ENCODE measurements at regions not wholly inside any gene's neighbourhood (a gene's known extent, or its start where the extent isn't known, plus 50 kb on each side); places are given as distances from the start of the nearest gene placed in this dataset.

DNA sequence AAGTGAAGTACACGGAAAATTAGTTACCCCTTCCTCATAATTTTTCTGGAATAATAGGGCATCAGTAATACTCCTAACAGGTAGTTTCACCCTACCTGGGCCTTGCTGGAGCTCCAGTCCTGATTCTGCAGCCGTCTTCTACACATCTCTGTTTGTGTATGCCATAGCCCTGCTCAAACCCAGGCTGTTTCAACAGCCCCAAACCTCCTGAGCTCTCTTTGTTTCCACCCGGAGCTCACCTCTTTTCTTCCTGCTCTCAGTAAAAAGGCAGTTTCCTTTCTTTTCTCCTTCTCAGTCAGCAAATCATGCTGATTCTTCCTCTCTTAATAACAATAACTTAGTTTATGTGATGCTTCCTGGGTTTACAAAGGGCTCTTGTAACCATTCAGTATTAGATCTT is 355.1 kb upstream of the RUNX1 start:
- H3K27me3 ChIP-seq = no peaks in the 10 kb centered on the region
- in situ Hi-C loops (cut with MboI; ENCODE audit: low sequenced_read_pairs in 4 of 4) (loop anchor here (5.0 to 25.0 kb wide), 9 partner anchors 349 to 717 kb away; partner anchors contain the start of gene RUNX1 (in 2 of the 4)), intact Hi-C loops (cut with DNase I; ENCODE audit: low total_unique reads) (loop anchor here (10.0 kb wide), 1 partner anchor 609 kb away; no protein-coding TSS in a partner anchor)
- ATAC-seq (no peak), DNase-seq (no peak)
- no peak for TF ChIP-seq POLR2A (IDR thresholded peaks at IDR 0.05)
- TF ChIP-seq, protein P1, sequence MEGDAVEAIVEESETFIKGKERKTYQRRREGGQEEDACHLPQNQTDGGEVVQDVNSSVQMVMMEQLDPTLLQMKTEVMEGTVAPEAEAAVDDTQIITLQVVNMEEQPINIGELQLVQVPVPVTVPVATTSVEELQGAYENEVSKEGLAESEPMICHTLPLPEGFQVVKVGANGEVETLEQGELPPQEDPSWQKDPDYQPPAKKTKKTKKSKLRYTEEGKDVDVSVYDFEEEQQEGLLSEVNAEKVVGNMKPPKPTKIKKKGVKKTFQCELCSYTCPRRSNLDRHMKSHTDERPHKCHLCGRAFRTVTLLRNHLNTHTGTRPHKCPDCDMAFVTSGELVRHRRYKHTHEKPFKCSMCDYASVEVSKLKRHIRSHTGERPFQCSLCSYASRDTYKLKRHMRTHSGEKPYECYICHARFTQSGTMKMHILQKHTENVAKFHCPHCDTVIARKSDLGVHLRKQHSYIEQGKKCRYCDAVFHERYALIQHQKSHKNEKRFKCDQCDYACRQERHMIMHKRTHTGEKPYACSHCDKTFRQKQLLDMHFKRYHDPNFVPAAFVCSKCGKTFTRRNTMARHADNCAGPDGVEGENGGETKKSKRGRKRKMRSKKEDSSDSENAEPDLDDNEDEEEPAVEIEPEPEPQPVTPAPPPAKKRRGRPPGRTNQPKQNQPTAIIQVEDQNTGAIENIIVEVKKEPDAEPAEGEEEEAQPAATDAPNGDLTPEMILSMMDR (IDR thresholded peaks at IDR 0.05 in 4 of 5, conservative IDR thresholded peaks at IDR 0.05 in 1 of 5) = no peak
- no peaks in the 10 kb centered on the region for H3K36me3 ChIP-seq
- no peak overlapping the region for H3K27ac ChIP-seq
- H3K4me3 ChIP-seq = no peak overlapping the region
- no peaks in the 10 kb centered on the region for H3K9me3 ChIP-seq
- H3K4me1 ChIP-seq = peaks cover 0 to 10% of the 10 kb centered on the region in 2 donors

DNA sequence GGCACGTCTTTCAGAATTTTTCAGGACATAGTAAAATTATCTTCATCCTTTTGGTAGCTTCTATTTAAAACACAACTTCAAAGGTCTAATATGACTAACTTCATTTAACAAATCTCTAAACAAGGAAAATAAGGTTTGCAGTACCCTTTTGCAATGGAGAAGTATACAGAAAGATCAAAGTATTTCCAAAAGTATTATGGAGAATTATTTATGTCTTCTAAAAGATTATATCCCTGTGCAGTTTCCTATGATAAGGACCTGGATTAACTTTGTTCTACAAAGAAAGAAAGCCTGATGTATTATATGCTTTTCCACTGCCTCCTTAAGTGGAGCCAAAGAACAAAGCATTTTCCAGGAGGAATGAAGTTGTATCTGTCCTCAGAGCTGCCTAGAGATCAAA is 353.0 kb upstream of the RUNX1 start:
- no peak for ATAC-seq
- intact Hi-C loops (cut with DNase I; ENCODE audit: low total_unique reads) (loop anchor here (10.0 kb wide), 1 partner anchor 607 kb away; no protein-coding TSS in a partner anchor), in situ Hi-C loops (cut with MboI; ENCODE audit: low sequenced_read_pairs in 4 of 4) (loop anchor here (5.0 to 25.0 kb wide), 9 partner anchors 347 to 715 kb away; partner anchors contain the start of gene RUNX1 (in 2 of the 4))
- no peaks in the 10 kb centered on the region for H3K27me3 ChIP-seq
- H3K9me3 ChIP-seq = no peaks in the 10 kb centered on the region
- no peak for DNase-seq
- H3K4me1 ChIP-seq = peaks cover 0 to 14% of the 10 kb centered on the region in 2 donors
- no peak for TF ChIP-seq POLR2A (IDR thresholded peaks at IDR 0.05)
- TF ChIP-seq, protein P1 (IDR thresholded peaks at IDR 0.05 in 4 of 5, conservative IDR thresholded peaks at IDR 0.05 in 1 of 5) = no peak
- no peak overlapping the region for H3K4me3 ChIP-seq
- H3K36me3 ChIP-seq = no peaks in the 10 kb centered on the region
- H3K27ac ChIP-seq = no peak overlapping the region

DNA sequence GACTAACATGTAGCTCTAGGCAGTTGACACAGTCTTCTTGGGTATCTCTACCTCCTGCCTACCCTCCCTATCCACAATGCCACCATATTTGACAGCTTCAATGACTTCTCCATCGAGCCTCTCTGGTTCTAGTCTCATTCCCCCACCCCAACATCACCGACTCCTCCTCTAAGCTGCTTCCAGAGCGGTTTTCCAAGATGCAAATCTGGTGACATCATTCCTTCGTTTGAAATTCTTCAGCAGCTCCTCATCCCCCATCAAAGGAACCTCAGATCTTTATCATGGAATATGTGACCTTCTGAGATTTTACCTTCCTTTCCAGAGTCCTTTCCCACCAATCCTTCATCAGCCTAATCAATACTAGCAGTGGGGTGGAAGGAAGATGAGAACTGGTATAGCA is 352.4 kb upstream of the RUNX1 start:
- in situ Hi-C loops (cut with MboI; ENCODE audit: low sequenced_read_pairs in 4 of 4) = loop anchor here (5.0 to 25.0 kb wide), 9 partner anchors 347 to 714 kb away; partner anchors contain the start of gene RUNX1 (in 2 of the 4)
- intact Hi-C loops (cut with DNase I; ENCODE audit: low total_unique reads) = loop anchor here (2.0 to 10.0 kb wide), 2 partner anchors 147 to 607 kb away; no protein-coding TSS in a partner anchor

DNA sequence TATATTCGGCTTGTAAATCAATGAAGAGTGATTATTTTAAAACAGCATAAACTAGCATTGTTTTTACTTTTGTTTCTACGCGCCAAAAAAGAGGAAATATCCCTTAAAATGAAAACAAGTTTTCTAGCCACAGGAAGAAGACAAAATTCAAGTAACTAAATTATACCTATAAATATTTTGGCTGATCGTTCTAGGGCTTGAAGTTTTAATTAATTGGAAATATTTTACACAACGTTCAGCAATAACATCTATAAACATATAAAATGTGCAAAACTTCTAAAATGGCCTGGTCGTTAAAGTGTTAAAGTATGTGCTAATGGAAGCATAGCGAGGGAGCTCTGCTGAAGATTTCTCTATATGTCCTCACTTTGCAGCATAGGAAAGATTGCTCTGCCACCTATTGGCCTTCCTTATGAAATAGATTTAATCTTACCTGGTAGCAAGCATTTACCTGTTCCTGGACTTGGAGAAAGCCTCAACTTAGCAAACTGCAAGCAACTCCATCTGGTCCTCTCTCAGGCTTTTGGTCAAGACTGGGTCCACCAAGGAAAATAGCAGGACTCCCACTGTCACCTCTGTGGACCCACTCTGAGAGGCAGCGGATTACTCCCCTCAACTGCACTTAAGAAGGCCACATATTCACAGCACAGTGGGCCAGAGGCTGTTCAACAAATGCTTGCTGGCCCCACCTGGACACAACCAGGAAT is 351.3 kb upstream of the RUNX1 start:
- Histone ChIP-seq H3K27me3 (no peaks in the 10 kb centered on the region), H3K36me3 (no peaks in the 10 kb centered on the region), H3K27ac (no peak overlapping the region), H3K9me3 (no peaks in the 10 kb centered on the region), H3K4me3 (no peak overlapping the region), H3K4me1 (peaks cover 0 to 14% of the 10 kb centered on the region in 2 donors)
- peak; percentile 93 to 98 for ATAC-seq
- intact Hi-C loops (cut with DNase I; ENCODE audit: low total_unique reads) (loop anchor here (1.0 to 10.0 kb wide), 6 partner anchors 146 to 655 kb away; no protein-coding TSS in a partner anchor), in situ Hi-C loops (cut with MboI; ENCODE audit: low sequenced_read_pairs in 4 of 4) (loop anchor here (5.0 to 25.0 kb wide), 9 partner anchors 346 to 713 kb away; partner anchors contain the start of gene RUNX1 (in 2 of the 4))
- no peak for TF ChIP-seq POLR2A (IDR thresholded peaks at IDR 0.05)
- TF ChIP-seq, protein P1 (IDR thresholded peaks at IDR 0.05 in 4 of 5, conservative IDR thresholded peaks at IDR 0.05 in 1 of 5) = peak; percentile 54 to 71 (median 59)
- peak in 1 of 2 donors; percentile 8 for DNase-seq

More for the DNA sequence above, 352.4 kb upstream of the RUNX1 start:
- TF ChIP-seq, protein P1 (IDR thresholded peaks at IDR 0.05 in 4 of 5, conservative IDR thresholded peaks at IDR 0.05 in 1 of 5) = no peak
- no peak for TF ChIP-seq POLR2A (IDR thresholded peaks at IDR 0.05)
- no peaks in the 10 kb centered on the region for H3K27me3 ChIP-seq
- H3K36me3 ChIP-seq = no peaks in the 10 kb centered on the region
- H3K4me1 ChIP-seq = peaks cover 0 to 14% of the 10 kb centered on the region in 2 donors
- H3K9me3 ChIP-seq = no peaks in the 10 kb centered on the region
- DNase-seq = no peak
- no peak for ATAC-seq
- H3K4me3 ChIP-seq = no peak overlapping the region
- no peak overlapping the region for H3K27ac ChIP-seq
